SK-N-SH (cell line): ENCODE measurements at regions not wholly inside any gene's neighbourhood (a gene's known extent, or its start where the extent isn't known, plus 50 kb on each side); places are given as distances from the start of the nearest gene placed in this dataset.
A peak's percentile ranks its signal among the peaks of the same experiment; 100 is the strongest.

Experiments
- CTCF ChIA-PET: fragments of 300-600, 350-600 bp; formaldehyde crosslinking; extraction: SDS; loops from one replicate; lab custom pipeline; 2021; lab: Yijun Ruan, JAX
- POLR2A ChIA-PET: fragments of 350-600 bp; sonication (Branson Sonifier 250); formaldehyde crosslinking; extraction: SDS; loops from one replicate; lab custom pipeline; 2020; ENCODE audit warnings: antibody characterized with exemption, inconsistent platforms; lab: Yijun Ruan, JAX
- DNase-seq: peaks from one replicate; pipeline ENCODE4 v3.0.0; 2012
- H2AFZ ChIP-seq: fragments of 200-600 bp; sonication (generic); 2 replicates; pipeline ENCODE4 v1.8.1; 2016; ENCODE audit warnings: antibody characterized with exemption, mild to moderate bottlenecking, low read depth
- H3F3A ChIP-seq: fragments of 200-600 bp; sonication (generic); replicated peaks from 2 replicates; pipeline ENCODE3; 2016; ENCODE audit warnings: antibody characterized with exemption, mild to moderate bottlenecking; ENCODE audit not compliant: insufficient read depth
- H3K27ac ChIP-seq, 2 experiments: fragments of 200-500 bp in 1 of 2; fragments of 200-600 bp in 1 of 2; sonication (Bioruptor generic) in 1 of 2; sonication (generic), shearing (Covaris generic) in 1 of 2; 2 replicates each; pipeline versions ENCODE4 v1.5.1 to v1.6.1; 2014 to 2016; ENCODE audit warnings: low read depth in 2 of 2, inconsistent platforms in 1 of 2, low read length in 1 of 2, mild to moderate bottlenecking in 1 of 2, mixed read lengths in 1 of 2
- H3K27me3 ChIP-seq: fragments of 200-600 bp; sonication (generic), shearing (Covaris generic); 2 replicates; pipeline ENCODE4 v1.6.1; 2016; ENCODE audit warnings: mixed run types; ENCODE audit not compliant: insufficient read depth
- H3K36me3 ChIP-seq, 2 experiments: fragments of 200-500 bp in 1 of 2; fragments of 200-600 bp in 1 of 2; sonication (Bioruptor generic) in 1 of 2; sonication (generic) in 1 of 2; replicated peaks in 1 of 2; 2 replicates each; pipeline versions ENCODE3 to v1.5.1; 2014 to 2016; ENCODE audit warnings: low read length in 1 of 2, mild to moderate bottlenecking in 1 of 2; ENCODE audit not compliant: insufficient read depth in 2 of 2, control insufficient read depth in 1 of 2
- H3K4me1 ChIP-seq, 2 experiments: fragments of 200-500 bp in 1 of 2; fragments of 200-600 bp in 1 of 2; sonication (Bioruptor generic) in 1 of 2; sonication (generic), shearing (Covaris generic) in 1 of 2; 2 replicates each; pipeline versions ENCODE4 v1.5.1 to v1.6.1; 2014 to 2016; ENCODE audit warnings: low read depth in 1 of 2, low read length in 1 of 2, mixed run types in 1 of 2; ENCODE audit not compliant: insufficient read depth in 2 of 2, control insufficient read depth in 1 of 2
- H3K4me2 ChIP-seq: fragments of 200-600 bp; sonication (generic), shearing (Covaris generic); 2 replicates; pipeline ENCODE4 v1.6.1; 2017; ENCODE audit warnings: mixed run types
- H3K4me3 ChIP-seq, 2 experiments: fragments of 200-500 bp in 1 of 2; fragments of 200-600 bp in 1 of 2; sonication (Bioruptor generic) in 1 of 2; sonication (generic), shearing (Covaris generic) in 1 of 2; 2 replicates each; pipeline versions ENCODE4 v1.5.1 to v1.8.1; 2014 to 2016; ENCODE audit warnings: low read depth in 2 of 2, inconsistent platforms in 1 of 2, low read length in 1 of 2, mild to moderate bottlenecking in 1 of 2, mixed read lengths in 1 of 2, moderate library complexity in 1 of 2
- H3K79me2 ChIP-seq: fragments of 200-600 bp; sonication (generic); 2 replicates; pipeline ENCODE4 v1.8.1; 2017; ENCODE audit warnings: mild to moderate bottlenecking; ENCODE audit not compliant: insufficient read depth
- H3K9ac ChIP-seq: fragments of 200-600 bp; sonication (generic); 2 replicates; pipeline ENCODE4 v1.6.1; 2017; ENCODE audit warnings: mixed run types
- H3K9me2 ChIP-seq: fragments of 200-600 bp; sonication (generic); 2 replicates; pipeline ENCODE4 v1.6.1; 2017; ENCODE audit warnings: mixed run types
- H3K9me3 ChIP-seq: fragments of 200-600 bp; sonication (generic); 2 replicates; pipeline ENCODE4 v1.6.1; 2017; ENCODE audit warnings: mixed run types, mild to moderate bottlenecking, moderate library complexity
- H4K20me1 ChIP-seq: fragments of 200-600 bp; sonication (generic); 2 replicates; pipeline ENCODE4 v1.6.1; 2017; ENCODE audit warnings: mild to moderate bottlenecking, mixed run types; ENCODE audit not compliant: insufficient read depth
- EZH2phosphoT487 ChIP-seq: fragments of 200-600 bp; sonication (generic); IDR thresholded peaks from 2 replicates; pipeline ENCODE4 v1.6.1; 2017; ENCODE audit warnings: low read depth, mixed run types, mild to moderate bottlenecking, antibody characterized with exemption, moderate library complexity, borderline replicate concordance
- FOSL2 ChIP-seq: IDR thresholded peaks from 2 replicates; pipeline ENCODE4 v1.4.0; 2012; ENCODE audit warnings: low read depth, mild to moderate bottlenecking, moderate library complexity, borderline replicate concordance
- FOXJ3 ChIP-seq: sonication (generic); formaldehyde crosslinking; IDR thresholded peaks from 2 replicates; pipeline ENCODE4 v1.5.1; 2020; ENCODE audit warnings: mild to moderate bottlenecking, missing genetic modification reagents
- FOXM1 ChIP-seq: IDR thresholded peaks from 2 replicates; pipeline ENCODE4 v1.4.0; 2012; ENCODE audit warnings: low read depth, mild to moderate bottlenecking
- NFIC ChIP-seq: IDR thresholded peaks from 2 replicates; pipeline ENCODE4 v1.4.0; 2012; ENCODE audit warnings: borderline replicate concordance
- RCOR1 ChIP-seq: fragments of 150-350 bp; IDR thresholded peaks from 2 replicates; pipeline ENCODE4 v1.6.1; 2017; ENCODE audit warnings: antibody characterized with exemption, low read length
- RXRA ChIP-seq: IDR thresholded peaks from 2 replicates; pipeline ENCODE4 v1.4.0; 2012; ENCODE audit warnings: low read depth, mild to moderate bottlenecking, borderline replicate concordance
- SMC3 ChIP-seq: IDR thresholded peaks from 2 replicates; pipeline ENCODE4 v1.6.1; 2012; ENCODE audit warnings: low read depth, low read length, improper control_type of control experiment
- TCF12 ChIP-seq: IDR thresholded peaks from 2 replicates; pipeline ENCODE4 v1.4.0; 2012
- YY1 ChIP-seq: IDR thresholded peaks from 2 replicates; pipeline ENCODE4 v1.4.0; 2012; ENCODE audit warnings: low read depth, mild to moderate bottlenecking
- WGBS: methylation state at CpG from one replicate; pipeline ENCODE4 v1.1.6; 2017; ENCODE audit warnings: low lambda C conversion rate; 5-methylcytosine and 5-hydroxymethylcytosine counted together
- TF ChIP-seq, protein P1 (sequence below): IDR thresholded peaks from 2 replicates; pipeline ENCODE4; 2012
- TF ChIP-seq, protein P2 (sequence below): IDR thresholded peaks from 2 replicates; pipeline ENCODE4 v1.6.1; 2012; ENCODE audit warnings: mild to moderate bottlenecking, low read depth, low read length, moderate library complexity
- TF ChIP-seq, protein P3 (sequence below): fragments of 150-350 bp; IDR thresholded peaks from 2 replicates; pipeline ENCODE4 v1.6.1; 2017; ENCODE audit warnings: antibody characterized with exemption, low read length, low read depth, borderline replicate concordance

DNA sequence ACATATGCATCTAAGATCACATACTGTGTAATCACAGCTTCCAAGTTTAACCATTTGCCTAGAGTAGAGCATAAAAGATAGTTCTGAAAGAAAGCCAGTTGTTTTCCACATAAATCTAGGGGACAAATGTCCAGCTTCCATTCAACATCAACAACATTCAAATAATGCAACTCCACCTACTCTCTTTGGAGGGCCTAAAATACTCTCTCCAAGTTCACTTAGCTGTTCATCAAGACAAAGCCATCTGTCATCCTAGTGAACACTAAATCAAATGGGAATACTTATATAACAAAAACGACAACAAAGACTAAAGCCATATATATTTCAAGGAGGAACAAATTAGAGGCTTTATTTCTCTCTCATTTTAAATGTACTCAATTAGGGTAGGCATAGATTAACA is 221.5 kb upstream of the CDH2 start:
- no peaks in the 10 kb centered on the region for H3K27me3 ChIP-seq
- peaks cover 4% of the 10 kb centered on the region for H3F3A ChIP-seq
- H3K4me1 ChIP-seq: no peaks in the 10 kb centered on the region; a peak in 1 of 4 replicates
- TF ChIP-seq RXRA: no peak
- TF ChIP-seq, protein P1, sequence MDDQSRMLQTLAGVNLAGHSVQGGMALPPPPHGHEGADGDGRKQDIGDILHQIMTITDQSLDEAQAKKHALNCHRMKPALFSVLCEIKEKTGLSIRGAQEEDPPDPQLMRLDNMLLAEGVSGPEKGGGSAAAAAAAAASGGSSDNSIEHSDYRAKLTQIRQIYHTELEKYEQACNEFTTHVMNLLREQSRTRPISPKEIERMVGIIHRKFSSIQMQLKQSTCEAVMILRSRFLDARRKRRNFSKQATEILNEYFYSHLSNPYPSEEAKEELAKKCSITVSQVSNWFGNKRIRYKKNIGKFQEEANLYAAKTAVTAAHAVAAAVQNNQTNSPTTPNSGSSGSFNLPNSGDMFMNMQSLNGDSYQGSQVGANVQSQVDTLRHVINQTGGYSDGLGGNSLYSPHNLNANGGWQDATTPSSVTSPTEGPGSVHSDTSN: no peak
- no peak for TF ChIP-seq YY1
- TF ChIP-seq FOSL2: no peak
- TF ChIP-seq, all 33 proteins: peak for 0
- no peak overlapping the region for H2AFZ ChIP-seq
- H3K9ac ChIP-seq: no peak overlapping the region
- no peak overlapping the region for H3K4me2 ChIP-seq
- H3K9me3 ChIP-seq: no peaks in the 10 kb centered on the region
- no peak overlapping the region for H3K4me3 ChIP-seq
- ChIA-PET CTCF (no interaction called here), POLR2A (no interaction called here)
- no peak for DNase-seq
- H4K20me1 ChIP-seq: no peaks in the 10 kb centered on the region
- WGBS: 74% methylated on average over 1 of the region's 1 CpG
- no peaks in the 10 kb centered on the region for H3K79me2 ChIP-seq
- H3K36me3 ChIP-seq: no peaks in the 10 kb centered on the region
- peak overlapping the region in 1 of 2 experiments; percentile 82; a peak in 1 of 4 replicates for H3K27ac ChIP-seq
- H3K9me2 ChIP-seq: no peaks in the 10 kb centered on the region

DNA sequence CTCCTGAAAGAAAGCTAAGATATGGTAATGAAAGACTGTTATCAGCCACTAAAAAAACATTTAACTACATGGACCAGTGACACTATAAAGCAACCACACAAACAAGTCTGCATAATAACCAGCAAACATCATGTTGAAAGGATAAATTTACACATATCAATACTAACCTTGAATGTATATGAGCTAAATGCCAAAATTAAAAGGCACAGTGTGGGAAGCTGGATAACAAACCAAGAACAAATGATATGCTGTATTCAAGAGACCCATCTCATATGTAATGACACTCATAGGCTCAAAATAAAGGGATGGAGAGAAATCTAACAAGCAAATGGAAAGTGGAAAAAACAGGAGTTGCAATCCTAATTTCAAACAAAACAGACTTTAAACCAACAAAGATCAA is 213.1 kb upstream of the CDH2 start:
- H3K27me3 ChIP-seq: no peaks in the 10 kb centered on the region
- no peaks in the 10 kb centered on the region for H4K20me1 ChIP-seq
- H3K36me3 ChIP-seq: no peaks in the 10 kb centered on the region
- no peaks in the 10 kb centered on the region for H3F3A ChIP-seq
- H3K9me2 ChIP-seq: no peaks in the 10 kb centered on the region
- no peak overlapping the region for H3K9ac ChIP-seq
- no peak overlapping the region for H2AFZ ChIP-seq
- TF ChIP-seq, protein P2, sequence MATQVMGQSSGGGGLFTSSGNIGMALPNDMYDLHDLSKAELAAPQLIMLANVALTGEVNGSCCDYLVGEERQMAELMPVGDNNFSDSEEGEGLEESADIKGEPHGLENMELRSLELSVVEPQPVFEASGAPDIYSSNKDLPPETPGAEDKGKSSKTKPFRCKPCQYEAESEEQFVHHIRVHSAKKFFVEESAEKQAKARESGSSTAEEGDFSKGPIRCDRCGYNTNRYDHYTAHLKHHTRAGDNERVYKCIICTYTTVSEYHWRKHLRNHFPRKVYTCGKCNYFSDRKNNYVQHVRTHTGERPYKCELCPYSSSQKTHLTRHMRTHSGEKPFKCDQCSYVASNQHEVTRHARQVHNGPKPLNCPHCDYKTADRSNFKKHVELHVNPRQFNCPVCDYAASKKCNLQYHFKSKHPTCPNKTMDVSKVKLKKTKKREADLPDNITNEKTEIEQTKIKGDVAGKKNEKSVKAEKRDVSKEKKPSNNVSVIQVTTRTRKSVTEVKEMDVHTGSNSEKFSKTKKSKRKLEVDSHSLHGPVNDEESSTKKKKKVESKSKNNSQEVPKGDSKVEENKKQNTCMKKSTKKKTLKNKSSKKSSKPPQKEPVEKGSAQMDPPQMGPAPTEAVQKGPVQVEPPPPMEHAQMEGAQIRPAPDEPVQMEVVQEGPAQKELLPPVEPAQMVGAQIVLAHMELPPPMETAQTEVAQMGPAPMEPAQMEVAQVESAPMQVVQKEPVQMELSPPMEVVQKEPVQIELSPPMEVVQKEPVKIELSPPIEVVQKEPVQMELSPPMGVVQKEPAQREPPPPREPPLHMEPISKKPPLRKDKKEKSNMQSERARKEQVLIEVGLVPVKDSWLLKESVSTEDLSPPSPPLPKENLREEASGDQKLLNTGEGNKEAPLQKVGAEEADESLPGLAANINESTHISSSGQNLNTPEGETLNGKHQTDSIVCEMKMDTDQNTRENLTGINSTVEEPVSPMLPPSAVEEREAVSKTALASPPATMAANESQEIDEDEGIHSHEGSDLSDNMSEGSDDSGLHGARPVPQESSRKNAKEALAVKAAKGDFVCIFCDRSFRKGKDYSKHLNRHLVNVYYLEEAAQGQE: no peak
- no peak for TF ChIP-seq NFIC
- no peak for TF ChIP-seq EZH2phosphoT487
- no peak for TF ChIP-seq FOXJ3 (CRISPR knock-in tag)
- TF ChIP-seq RCOR1: no peak
- no peak for TF ChIP-seq SMC3
- no peak for TF ChIP-seq TCF12
- TF ChIP-seq YY1: no peak
- TF ChIP-seq FOXM1: no peak
- TF ChIP-seq, protein P3, sequence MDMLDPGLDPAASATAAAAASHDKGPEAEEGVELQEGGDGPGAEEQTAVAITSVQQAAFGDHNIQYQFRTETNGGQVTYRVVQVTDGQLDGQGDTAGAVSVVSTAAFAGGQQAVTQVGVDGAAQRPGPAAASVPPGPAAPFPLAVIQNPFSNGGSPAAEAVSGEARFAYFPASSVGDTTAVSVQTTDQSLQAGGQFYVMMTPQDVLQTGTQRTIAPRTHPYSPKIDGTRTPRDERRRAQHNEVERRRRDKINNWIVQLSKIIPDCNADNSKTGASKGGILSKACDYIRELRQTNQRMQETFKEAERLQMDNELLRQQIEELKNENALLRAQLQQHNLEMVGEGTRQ: no peak
- TF ChIP-seq, all 33 proteins: peak for 0
- Histone ChIP-seq H3K27ac (no peak overlapping the region), H3K4me3 (no peak overlapping the region), H3K4me1 (no peaks in the 10 kb centered on the region), H3K4me2 (no peak overlapping the region), H3K79me2 (no peaks in the 10 kb centered on the region), H3K9me3 (no peaks in the 10 kb centered on the region)
- ChIA-PET POLR2A (no interaction called here), CTCF (no interaction called here)
- no peak for DNase-seq
